GM18951 (cell line): ENCODE measurements at regions not wholly inside any gene's neighbourhood (a gene's known extent, or its start where the extent isn't known, plus 50 kb on each side); places are given as distances from the start of the nearest gene placed in this dataset.
"Not testable (repeated sequence)": the region's sequence is repeated elsewhere in the genome, so short reads cannot be mapped to it uniquely, and the experiment has no call there.

Experiments
- POLR2A ChIP-seq: IDR thresholded peaks from 4 replicates; pipeline ENCODE4 v1.6.1; 2011; ENCODE audit warnings: mild to moderate bottlenecking; ENCODE audit not compliant: insufficient read length, insufficient read depth; ENCODE audit errors: extremely low read depth
- in situ Hi-C: fragments of 300-500 bp; cut with MboI; formaldehyde crosslinking; loops from one replicate; pipeline ENCODE4 v1.12.0; 2022; ENCODE audit warnings: low sequenced_read_pairs, mixed read lengths, inconsistent platforms; ENCODE audit not compliant: unreplicated experiment

DNA sequence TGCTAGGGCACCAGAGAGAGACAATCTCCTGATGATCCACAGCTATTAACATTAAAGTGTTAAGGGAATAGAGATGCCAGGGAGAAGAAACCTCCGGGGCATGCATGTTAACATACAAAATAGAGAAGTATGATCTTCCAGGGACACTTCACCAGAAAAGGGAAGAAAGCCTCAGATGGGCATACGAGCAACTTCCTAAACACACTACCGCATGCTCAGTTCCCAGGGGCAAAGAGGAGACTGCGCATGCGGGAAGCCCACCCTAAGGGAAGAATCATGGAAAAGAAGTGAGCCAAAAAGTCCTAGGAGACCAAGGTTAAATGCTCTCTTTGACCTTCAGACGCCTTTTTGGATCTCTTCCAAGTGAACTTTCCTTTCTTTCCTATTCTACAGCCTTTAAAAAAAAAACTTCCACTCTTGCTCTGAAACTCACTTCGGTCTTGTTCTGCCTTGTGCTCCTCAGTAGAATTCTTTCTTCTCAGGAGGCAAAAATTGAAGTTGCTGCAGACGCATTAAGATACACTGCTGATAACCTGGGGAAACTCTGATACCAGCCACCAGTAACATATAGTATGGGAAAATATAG lies 1211.3 kb downstream of the REEP3 start:
- in situ Hi-C loops: no loop called here
- TF ChIP-seq POLR2A: no peak

- no peak for TF ChIP-seq POLR2A
- in situ Hi-C loops: no loop called here
Measured at GRCh38 chr10:64733980-64734379, 1212.8 kb downstream of the REEP3 start.

- no peak for TF ChIP-seq POLR2A
- in situ Hi-C loops: no loop called here
Measured at GRCh38 chr10:64738462-64738861, 1217.3 kb downstream of the REEP3 start.

DNA sequence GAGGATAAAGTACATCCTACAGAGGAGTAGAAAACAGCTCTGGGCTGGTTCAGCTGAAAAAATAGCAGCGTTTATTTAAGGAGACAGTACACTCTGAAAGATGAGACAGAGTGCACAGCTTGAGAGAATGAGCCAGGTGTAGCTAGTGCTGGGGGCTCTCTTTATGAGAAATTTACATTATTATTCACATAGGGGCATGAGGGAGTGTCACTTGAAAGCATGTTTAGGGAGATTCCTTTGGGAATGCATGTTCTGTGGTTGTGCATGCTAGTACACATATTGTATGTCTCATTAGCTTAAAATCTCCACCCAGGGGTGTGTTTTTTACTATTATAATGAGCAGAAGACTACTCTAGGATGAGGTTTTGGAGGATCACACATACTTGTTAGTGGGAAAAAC lies 1224.4 kb downstream of the REEP3 start:
- in situ Hi-C loops: no loop called here
- TF ChIP-seq POLR2A: no peak

DNA sequence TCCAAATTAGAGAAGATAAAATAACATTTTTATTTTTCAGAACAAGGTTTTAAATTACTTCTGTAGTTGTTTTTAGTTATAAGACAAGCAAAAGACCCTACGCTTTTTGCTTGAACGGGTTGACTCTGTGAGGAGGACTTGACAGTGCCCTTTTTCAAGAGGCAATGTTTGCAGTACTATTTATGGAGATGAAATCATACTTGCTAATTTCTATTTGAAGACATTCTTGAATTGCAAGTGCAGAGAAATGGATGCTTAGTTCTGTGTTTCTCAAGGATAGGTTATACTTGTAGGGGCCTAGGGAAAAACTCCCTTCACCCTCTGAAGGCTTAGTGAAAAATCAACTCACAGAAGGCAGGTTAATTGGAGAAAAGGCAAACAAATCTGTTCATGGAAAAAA lies 1229.5 kb downstream of the REEP3 start:
- no peak for TF ChIP-seq POLR2A
- in situ Hi-C loops: no loop called here

DNA sequence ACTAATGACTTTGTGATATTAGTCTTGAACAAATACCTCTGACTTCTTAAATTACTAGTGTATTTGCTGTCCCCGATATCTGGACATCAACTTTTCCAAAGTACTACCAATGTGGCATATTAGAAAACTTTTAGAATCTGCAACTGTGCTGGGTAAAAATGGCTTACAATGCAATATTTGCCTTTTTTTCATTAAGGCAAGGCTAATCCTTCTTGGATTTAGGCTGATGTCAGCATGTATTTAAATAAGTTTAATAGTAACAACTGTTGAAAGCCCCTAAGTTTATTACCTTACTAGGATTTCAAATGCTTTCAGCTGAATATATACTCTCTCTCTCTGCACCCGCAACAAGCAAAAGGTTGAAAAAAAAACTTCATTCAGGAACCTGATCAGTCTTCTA lies 1232.3 kb downstream of the REEP3 start:
- in situ Hi-C loops: no loop called here
- no peak for TF ChIP-seq POLR2A

DNA sequence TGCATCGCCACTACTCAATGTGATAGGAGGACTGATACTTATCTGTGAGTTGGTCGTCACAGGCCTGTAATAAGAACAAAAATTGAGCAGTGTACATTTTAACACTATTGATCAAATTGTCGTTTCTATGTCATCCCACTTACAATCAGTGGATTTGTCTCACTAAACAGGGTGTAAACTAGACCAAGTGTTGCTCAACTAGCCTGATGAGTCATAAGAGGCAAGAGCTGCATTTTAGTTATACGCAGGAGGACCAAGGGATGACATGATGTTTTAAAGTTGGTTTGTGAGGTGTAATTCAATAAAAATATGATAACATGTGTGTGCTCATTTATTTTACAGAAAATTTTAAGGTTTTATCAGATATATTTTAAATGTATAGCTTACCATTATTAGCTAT lies 1239.2 kb downstream of the REEP3 start:
- no peak for TF ChIP-seq POLR2A
- in situ Hi-C loops: no loop called here

DNA sequence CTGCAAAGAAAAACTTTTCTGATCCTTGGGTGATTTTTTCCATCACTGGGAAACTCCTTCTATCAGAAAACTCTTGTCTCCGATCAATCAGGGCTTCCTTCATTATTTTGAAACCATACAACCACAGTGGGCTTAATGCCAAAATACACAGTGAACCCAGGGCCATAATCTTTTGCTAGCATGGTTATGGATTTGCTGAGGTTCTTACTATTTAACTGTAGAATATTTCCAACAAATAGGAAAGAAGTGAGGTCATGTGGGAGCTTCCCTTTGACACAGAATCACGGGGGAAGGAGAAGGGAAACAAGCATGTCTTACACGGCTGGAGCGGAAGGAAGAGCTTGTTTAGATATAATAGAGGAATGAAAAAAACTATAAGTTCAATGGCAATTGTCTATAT lies 1241.7 kb downstream of the REEP3 start:
- in situ Hi-C loops: no loop called here
- no peak for TF ChIP-seq POLR2A

DNA sequence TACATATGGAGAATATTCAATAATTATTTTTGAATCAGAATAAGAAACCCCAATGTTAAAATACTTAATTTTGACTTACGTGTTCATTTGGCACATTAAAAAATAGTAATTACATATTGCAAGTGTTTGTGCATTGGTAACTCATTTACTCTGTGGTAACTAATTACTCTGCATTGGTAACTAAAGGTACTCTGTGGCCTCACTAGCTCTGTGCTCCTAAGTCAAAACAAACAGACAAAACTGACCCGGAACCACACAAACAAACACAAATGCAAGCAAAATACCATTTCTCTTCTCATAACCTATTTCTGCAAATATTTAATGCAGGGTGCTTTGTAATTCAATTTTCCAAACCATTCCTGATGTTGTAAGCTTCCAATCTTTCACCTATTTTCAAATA lies 1244.3 kb downstream of the REEP3 start:
- in situ Hi-C loops: no loop called here
- TF ChIP-seq POLR2A: no peak

DNA sequence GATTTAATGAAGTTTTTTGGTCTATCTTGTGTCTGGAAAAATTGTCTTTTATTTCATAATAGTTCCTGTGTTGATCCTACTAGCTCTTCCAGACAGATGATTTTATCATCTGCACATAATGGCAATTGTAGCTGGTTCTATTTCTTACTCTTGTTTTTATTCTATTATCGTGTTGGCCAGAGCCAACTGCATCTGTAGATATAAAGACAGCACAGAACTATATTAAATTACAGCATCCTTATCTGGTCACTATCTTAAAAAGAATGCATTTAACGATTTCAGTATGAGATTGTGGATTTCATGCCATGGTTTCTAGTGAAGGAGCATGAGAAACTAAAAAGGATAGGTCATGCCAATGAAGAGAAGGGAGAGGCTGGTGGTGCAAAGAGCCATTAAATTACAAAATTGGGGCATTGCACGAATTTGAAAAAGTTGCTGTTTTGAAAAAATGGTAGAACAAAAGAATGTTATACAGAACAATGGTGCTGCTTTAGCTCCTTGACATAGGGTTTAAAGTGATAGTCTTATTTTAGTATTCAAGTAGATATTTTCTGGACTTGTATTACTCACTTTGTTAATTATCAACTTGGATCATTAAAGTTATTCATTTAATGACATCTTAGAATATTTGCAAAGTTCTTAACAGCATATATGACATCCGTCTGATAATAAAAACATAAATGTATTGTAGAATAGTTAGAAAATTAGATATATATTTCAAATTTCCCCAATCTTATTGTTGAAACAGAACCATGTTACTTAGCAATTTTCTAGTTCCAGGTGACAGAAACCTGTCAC lies 1250.3 kb downstream of the REEP3 start:
- no peak for TF ChIP-seq POLR2A

GRCh38 chr10:64773357-64773756 lies 1252.2 kb downstream of the REEP3 start:
- no peak for TF ChIP-seq POLR2A
- in situ Hi-C loops: no loop called here

More for the DNA sequence above, 1250.3 kb downstream of the REEP3 start:
- in situ Hi-C loops: no loop called here

DNA sequence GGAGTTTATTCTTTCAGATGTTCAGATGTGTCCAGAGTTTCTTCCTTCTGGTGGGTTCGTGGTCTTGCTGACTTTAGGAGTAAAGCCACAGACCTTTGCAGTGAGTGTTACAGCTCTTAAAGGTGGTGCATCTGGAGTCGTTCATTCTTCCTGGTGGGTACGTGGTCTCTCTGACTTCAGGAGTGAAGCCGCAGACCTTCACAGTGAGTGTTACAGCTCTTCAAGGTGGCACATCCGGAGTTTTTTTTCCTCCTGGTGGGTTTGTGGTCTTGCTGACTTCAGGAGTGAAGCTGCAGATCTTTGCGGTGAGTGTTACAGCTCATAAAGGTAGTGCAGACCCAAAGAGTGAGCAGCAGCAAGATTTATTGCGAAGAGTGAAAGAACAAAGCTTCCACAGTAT lies 1263.2 kb downstream of the REEP3 start:
- in situ Hi-C loops: not testable (repeated sequence)

- in situ Hi-C loops: no loop called here
Measured at GRCh38 chr10:64785816-64786215, 1264.6 kb downstream of the REEP3 start.

GRCh38 chr10:64786989-64787388 lies 1265.8 kb downstream of the REEP3 start:
- in situ Hi-C loops: no loop called here
- TF ChIP-seq POLR2A: no peak

More at GRCh38 chr10:64785816-64786215, 1264.6 kb downstream of the REEP3 start:
- TF ChIP-seq POLR2A: no peak
